ENCODE measurements at regions not wholly inside any gene's neighbourhood (a gene's known extent, or its start where the extent isn't known, plus 50 kb on each side); places are given as distances from the start of the nearest gene placed in this dataset.

DNA sequence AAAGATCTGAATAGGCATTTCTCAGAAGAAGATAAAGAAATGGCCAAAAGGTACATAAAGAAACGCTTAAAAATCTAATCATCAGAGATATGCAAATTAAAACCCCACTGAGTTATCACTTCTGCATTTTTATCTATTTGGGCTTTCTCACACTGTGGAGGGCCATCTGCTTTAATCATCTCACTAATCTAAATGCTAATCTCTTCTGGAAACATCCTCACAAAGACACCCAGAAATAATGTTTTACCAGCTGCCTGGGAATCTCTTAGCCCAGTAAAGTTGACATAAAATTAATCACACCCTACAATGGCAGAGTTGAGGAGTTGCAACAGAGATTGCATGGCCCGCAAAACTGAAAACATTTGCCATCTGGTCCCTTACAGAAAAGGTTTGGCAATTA is 407.9 kb upstream of the CYLC2 start:
- no peaks in the 10 kb centered on the region for H3K27me3 ChIP-seq (ENCODE audit: control insufficient read depth, insufficient read depth, low read length)
- no peak for DNase-seq (ENCODE audit: low read depth)
- no peaks in the 10 kb centered on the region for H3K36me3 ChIP-seq (ENCODE audit: control insufficient read depth, insufficient read depth, low read length)
- POLR2A ChIA-PET, result no interaction called here
- TF ChIP-seq, protein P1, sequence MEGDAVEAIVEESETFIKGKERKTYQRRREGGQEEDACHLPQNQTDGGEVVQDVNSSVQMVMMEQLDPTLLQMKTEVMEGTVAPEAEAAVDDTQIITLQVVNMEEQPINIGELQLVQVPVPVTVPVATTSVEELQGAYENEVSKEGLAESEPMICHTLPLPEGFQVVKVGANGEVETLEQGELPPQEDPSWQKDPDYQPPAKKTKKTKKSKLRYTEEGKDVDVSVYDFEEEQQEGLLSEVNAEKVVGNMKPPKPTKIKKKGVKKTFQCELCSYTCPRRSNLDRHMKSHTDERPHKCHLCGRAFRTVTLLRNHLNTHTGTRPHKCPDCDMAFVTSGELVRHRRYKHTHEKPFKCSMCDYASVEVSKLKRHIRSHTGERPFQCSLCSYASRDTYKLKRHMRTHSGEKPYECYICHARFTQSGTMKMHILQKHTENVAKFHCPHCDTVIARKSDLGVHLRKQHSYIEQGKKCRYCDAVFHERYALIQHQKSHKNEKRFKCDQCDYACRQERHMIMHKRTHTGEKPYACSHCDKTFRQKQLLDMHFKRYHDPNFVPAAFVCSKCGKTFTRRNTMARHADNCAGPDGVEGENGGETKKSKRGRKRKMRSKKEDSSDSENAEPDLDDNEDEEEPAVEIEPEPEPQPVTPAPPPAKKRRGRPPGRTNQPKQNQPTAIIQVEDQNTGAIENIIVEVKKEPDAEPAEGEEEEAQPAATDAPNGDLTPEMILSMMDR (IDR thresholded peaks at IDR 0.05; ENCODE audit: insufficient read depth, low read depth, low read length), result no peak
- CTCF ChIA-PET, result no interaction called here
- H3K4me3 ChIP-seq (ENCODE audit: low read depth, low read length), result no peak overlapping the region

DNA sequence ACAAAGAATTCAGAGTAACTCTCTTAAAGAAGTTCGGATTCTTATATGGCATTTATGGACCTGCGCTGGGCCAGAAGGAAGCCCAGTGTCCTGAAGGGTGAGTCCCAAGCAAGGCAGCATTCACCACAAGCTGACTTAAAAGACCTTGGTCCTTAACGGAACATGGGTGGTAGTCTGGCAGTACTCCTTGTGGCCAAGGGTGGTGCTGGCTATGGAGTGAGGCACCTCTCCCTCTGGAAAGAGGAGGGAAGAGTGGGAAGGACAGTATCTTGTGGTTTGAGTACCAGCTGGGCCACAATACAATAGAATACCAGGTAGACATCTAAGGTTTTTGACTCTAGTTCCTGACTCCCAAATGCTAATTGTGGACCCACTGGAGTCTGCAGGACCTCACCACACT is 425.7 kb upstream of the CYLC2 start:
- ChIA-PET POLR2A (no interaction called here), CTCF (no interaction called here)
- TF ChIP-seq, protein P1 (IDR thresholded peaks at IDR 0.05; ENCODE audit: insufficient read depth, low read depth, low read length), result no peak
- no peak overlapping the region for H3K4me3 ChIP-seq (ENCODE audit: low read depth, low read length)
- DNase-seq (ENCODE audit: low read depth), result no peak
- H3K36me3 ChIP-seq (ENCODE audit: control insufficient read depth, insufficient read depth, low read length), result no peaks in the 10 kb centered on the region
- no peaks in the 10 kb centered on the region for H3K27me3 ChIP-seq (ENCODE audit: control insufficient read depth, insufficient read depth, low read length)

DNA sequence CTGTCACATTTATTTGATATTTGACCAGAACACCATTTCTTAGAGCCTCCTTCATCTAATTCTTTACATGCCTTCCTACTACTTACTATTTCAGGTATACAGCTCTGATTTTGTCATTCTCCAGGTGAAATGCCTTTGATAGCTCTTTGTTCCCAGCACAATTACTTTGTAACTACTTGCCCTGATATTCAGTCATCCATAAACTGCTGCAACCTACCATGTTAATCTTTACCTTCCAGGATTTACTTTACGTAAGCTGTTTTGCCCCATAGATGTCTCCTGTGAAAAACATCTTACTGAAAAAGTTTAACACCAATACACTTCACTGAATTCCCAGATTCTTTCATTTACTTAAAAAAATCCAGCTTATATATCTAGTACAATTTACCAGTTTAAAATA is 443.8 kb upstream of the CYLC2 start:
- POLR2A ChIA-PET, result no interaction called here
- TF ChIP-seq, protein P1 (IDR thresholded peaks at IDR 0.05; ENCODE audit: insufficient read depth, low read depth, low read length), result no peak
- H3K27me3 ChIP-seq (ENCODE audit: control insufficient read depth, insufficient read depth, low read length), result no peaks in the 10 kb centered on the region
- DNase-seq (ENCODE audit: low read depth), result no peak
- H3K36me3 ChIP-seq (ENCODE audit: control insufficient read depth, insufficient read depth, low read length), result no peaks in the 10 kb centered on the region
- CTCF ChIA-PET, result no interaction called here
- no peak overlapping the region for H3K4me3 ChIP-seq (ENCODE audit: low read depth, low read length)

DNA sequence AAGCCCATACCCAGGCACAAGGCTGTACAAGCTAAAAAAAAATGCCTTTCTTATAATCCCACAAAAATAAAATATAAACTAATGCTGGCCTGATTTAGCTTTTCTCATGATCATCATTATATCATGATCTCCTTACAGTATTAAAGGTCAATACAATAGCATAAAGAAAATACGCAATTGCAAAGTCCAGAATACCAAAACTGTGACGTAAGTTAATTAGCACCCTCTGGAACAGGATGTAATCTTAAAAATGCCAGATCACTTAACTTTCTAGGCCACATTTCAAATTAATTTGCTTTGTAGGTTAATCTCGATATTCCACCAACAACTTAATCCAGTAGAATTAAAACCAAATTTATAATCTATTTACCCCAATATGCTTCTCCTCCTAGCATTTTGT is 444.2 kb upstream of the CYLC2 start:
- DNase-seq (ENCODE audit: low read depth), result no peak
- CTCF ChIA-PET, result no interaction called here

DNA sequence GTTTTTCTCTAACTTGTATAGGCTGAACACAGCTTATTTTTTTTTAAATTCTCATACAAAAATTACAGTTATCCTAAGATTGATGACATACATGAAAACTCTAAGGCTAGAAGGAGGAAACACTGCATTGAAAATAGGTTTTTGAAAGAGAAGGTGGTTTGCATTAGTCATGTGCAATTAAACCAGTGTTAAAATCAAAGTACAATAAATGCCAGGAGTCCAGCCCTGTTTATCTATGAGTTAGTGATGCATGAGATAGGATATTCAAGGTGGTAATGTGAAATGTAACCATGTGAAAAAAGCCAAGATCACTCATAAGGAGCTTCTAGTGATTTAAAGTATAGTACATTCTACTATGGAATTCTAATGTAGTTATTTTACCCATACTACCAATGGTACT is 444.9 kb upstream of the CYLC2 start:
- Histone ChIP-seq H3K27me3 (ENCODE audit: control insufficient read depth, insufficient read depth, low read length) (no peaks in the 10 kb centered on the region), H3K36me3 (ENCODE audit: control insufficient read depth, insufficient read depth, low read length) (no peaks in the 10 kb centered on the region), H3K4me3 (ENCODE audit: low read depth, low read length) (no peak overlapping the region)
- no peak for DNase-seq (ENCODE audit: low read depth)
- POLR2A ChIA-PET, result no interaction called here
- TF ChIP-seq, protein P1 (IDR thresholded peaks at IDR 0.05; ENCODE audit: insufficient read depth, low read depth, low read length), result no peak
- CTCF ChIA-PET, result interaction anchor here (0.5 kb wide), 1 partner anchor 984 kb away, joined by 4 read pairs; no protein-coding TSS in a partner anchor

More for the DNA sequence above, 444.2 kb upstream of the CYLC2 start:
- POLR2A ChIA-PET, result no interaction called here
- Histone ChIP-seq H3K36me3 (ENCODE audit: control insufficient read depth, insufficient read depth, low read length) (no peaks in the 10 kb centered on the region), H3K27me3 (ENCODE audit: control insufficient read depth, insufficient read depth, low read length) (no peaks in the 10 kb centered on the region), H3K4me3 (ENCODE audit: low read depth, low read length) (no peak overlapping the region)
- TF ChIP-seq, protein P1 (IDR thresholded peaks at IDR 0.05; ENCODE audit: insufficient read depth, low read depth, low read length), result no peak

Data from BJ (cell line).